BLaER1 treated with 17β-estradiol and CSF1 and Interleukin-3, amounts not matched to agents 10 nM and 100 nM (cell line): ENCODE measurements at regions not wholly inside any gene's neighbourhood (a gene's known extent, or its start where the extent isn't known, plus 50 kb on each side); places are given as distances from the start of the nearest gene placed in this dataset.

ENCODE experiments used
- H3K27ac ChIP-seq, 11 experiments: shearing (Covaris generic); formaldehyde crosslinking; 2 replicates each; pipeline ENCODE4 v1.8.1; 2022
- H3K27me3 ChIP-seq, 11 experiments: shearing (Covaris generic); formaldehyde crosslinking; 2 replicates each; pipeline ENCODE4 v1.8.1; 2022
- H3K36me3 ChIP-seq, 11 experiments: shearing (Covaris generic); formaldehyde crosslinking; 2 replicates each; pipeline ENCODE4 v1.8.1; 2022
- H3K4me1 ChIP-seq, 10 experiments: shearing (Covaris generic); formaldehyde crosslinking; 2 replicates each; pipeline ENCODE4 v1.8.1; 2022
- H3K4me2 ChIP-seq, 11 experiments: shearing (Covaris generic); formaldehyde crosslinking; 2 replicates each; pipeline ENCODE4 v1.8.1; 2022
- H3K4me3 ChIP-seq, 10 experiments: shearing (Covaris generic); formaldehyde crosslinking; 2 replicates each; pipeline ENCODE4 v1.8.1; 2022
- H3K9ac ChIP-seq, 11 experiments: shearing (Covaris generic); formaldehyde crosslinking; 2 replicates each; pipeline ENCODE4 v1.8.1; 2022
- H3K9me3 ChIP-seq, 11 experiments: shearing (Covaris generic); formaldehyde crosslinking; replicated peaks in 1 of 11; 2 replicates each; pipeline ENCODE4 v1.8.1; 2022
- H4K20me1 ChIP-seq, 11 experiments: shearing (Covaris generic); formaldehyde crosslinking; 2 replicates each; pipeline ENCODE4 v1.8.1; 2022
- Cebpa-rat ChIP-seq, 11 experiments: shearing (Covaris generic); IDR thresholded peaks; 2 replicates each; pipeline ENCODE4 v1.8.1; 2022

DNA sequence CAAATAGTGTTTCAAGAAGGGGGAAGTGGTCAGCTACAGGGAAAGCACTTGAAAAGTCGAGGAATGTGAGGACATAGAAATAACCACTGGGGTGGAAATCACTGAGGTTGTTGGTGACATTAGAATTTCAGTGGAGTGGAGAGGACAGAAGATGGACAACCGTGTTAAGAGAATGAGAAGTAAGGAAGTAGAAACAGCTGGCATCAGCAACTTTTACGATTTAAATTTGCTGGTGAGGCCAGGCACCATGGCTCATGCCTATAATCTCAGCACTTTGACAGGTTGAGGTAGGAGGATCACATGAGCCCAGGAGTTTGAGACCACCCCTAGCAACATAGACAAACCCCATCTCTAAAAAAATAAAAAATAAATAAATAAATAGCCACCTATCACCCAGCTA lies 83.2 kb upstream of the PSMD7 start:
- Histone ChIP-seq H3K9ac (no peak overlapping the region), H3K4me3 (no peak overlapping the region), H3K27ac (no peak overlapping the region), H3K4me1 (peaks cover 0 to 7% (median 0%) of the 10 kb centered on the region in 10 experiments; a peak in 2 of 20 replicates), H3K36me3 (no peaks in the 10 kb centered on the region), H4K20me1 (no peaks in the 10 kb centered on the region), H3K27me3 (no peaks in the 10 kb centered on the region), H3K4me2 (0 out of 22 replicates have a peak overlapping the region, but pooled peaks of 1 of the 11 experiments have one; percentile 13), H3K9me3 (no peaks in the 10 kb centered on the region)
- TF ChIP-seq Cebpa-rat (IDR thresholded peaks at IDR 0.05): no peak

DNA sequence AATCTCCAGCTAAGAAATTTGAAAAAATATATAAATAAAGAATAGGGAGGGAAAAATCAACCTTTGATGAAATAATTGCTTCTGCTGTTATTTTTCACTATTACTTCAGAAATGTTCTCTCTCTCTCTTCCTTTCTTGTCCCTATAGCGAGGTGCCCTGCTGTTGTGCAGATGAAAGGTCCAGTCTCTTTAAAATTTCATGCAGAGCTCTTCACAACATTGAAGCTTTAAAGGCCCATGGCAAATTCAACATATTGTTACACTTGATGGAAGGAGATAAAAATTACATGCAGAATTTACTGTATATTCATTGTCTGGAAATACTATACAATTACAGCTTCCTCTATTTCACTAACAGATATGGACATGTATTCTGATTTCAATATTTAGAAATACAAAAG lies 86.4 kb upstream of the PSMD7 start:
- no peaks in the 10 kb centered on the region for H3K9me3 ChIP-seq
- no peak overlapping the region for H3K9ac ChIP-seq
- peaks cover 0 to 17% (median 0%) of the 10 kb centered on the region in 10 experiments; a peak in 2 of 20 replicates for H3K4me1 ChIP-seq
- no peaks in the 10 kb centered on the region for H3K36me3 ChIP-seq
- no peak overlapping the region for H3K4me2 ChIP-seq
- H3K4me3 ChIP-seq: no peak overlapping the region
- TF ChIP-seq Cebpa-rat (IDR thresholded peaks at IDR 0.05): no peak
- no peaks in the 10 kb centered on the region for H4K20me1 ChIP-seq
- H3K27ac ChIP-seq: no peak overlapping the region
- no peaks in the 10 kb centered on the region for H3K27me3 ChIP-seq

DNA sequence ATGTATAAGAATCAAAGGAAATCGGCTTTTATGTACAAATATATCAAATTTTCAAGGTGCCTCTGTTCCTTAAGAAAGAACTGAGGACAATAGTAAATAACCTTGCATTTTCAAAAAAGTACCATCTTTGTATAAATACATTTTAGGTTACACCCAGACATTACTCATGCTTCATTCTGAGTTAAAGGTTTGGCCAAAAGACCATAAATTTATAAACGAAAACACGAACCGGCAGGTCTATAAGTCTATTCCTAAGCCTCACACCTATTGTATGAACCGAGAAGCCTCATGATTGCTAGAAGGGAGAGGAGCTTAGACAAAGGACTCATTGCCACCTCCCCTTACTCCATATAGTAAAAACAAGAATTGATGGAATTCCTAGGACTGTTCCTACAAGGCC lies 94.6 kb upstream of the PSMD7 start:
- H3K36me3 ChIP-seq: no peaks in the 10 kb centered on the region
- H3K9me3 ChIP-seq: 0 out of 22 replicates have a peak, but pooled peaks cover 0 to 7% (median 0%) of the 10 kb centered on the region in 11 experiments
- no peaks in the 10 kb centered on the region for H4K20me1 ChIP-seq
- H3K9ac ChIP-seq: no peak overlapping the region
- H3K4me1 ChIP-seq: no peaks in the 10 kb centered on the region
- H3K4me3 ChIP-seq: no peak overlapping the region
- H3K27me3 ChIP-seq: no peaks in the 10 kb centered on the region
- H3K4me2 ChIP-seq: no peak overlapping the region
- no peak for TF ChIP-seq Cebpa-rat (IDR thresholded peaks at IDR 0.05)
- H3K27ac ChIP-seq: no peak overlapping the region

DNA sequence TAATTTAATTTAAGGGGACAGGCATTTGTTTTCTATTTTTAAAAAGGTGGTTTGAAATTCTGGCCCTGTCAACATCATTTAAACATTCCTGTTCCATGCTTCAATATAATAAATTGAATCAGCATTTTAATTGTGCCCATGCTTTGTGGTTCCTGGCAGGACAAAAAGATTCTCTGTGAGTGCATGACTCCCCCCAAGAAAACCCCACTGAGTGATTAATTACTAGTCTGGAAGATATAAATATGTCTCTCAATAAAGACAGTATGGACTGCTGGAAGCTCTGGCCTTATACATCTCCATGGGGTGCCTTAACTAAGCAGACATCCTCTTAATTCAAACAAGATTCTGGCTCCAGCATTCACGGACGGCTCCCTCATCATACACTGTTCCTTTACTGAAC lies 95.0 kb upstream of the PSMD7 start:
- H4K20me1 ChIP-seq: no peaks in the 10 kb centered on the region
- H3K9ac ChIP-seq: no peak overlapping the region
- TF ChIP-seq Cebpa-rat (IDR thresholded peaks at IDR 0.05): no peak
- H3K27me3 ChIP-seq: no peaks in the 10 kb centered on the region
- H3K36me3 ChIP-seq: no peaks in the 10 kb centered on the region
- no peaks in the 10 kb centered on the region for H3K4me1 ChIP-seq
- no peak overlapping the region for H3K27ac ChIP-seq
- H3K4me3 ChIP-seq: no peak overlapping the region
- H3K4me2 ChIP-seq: no peak overlapping the region
- H3K9me3 ChIP-seq: 0 out of 22 replicates have a peak, but pooled peaks cover 0 to 7% (median 0%) of the 10 kb centered on the region in 11 experiments

DNA sequence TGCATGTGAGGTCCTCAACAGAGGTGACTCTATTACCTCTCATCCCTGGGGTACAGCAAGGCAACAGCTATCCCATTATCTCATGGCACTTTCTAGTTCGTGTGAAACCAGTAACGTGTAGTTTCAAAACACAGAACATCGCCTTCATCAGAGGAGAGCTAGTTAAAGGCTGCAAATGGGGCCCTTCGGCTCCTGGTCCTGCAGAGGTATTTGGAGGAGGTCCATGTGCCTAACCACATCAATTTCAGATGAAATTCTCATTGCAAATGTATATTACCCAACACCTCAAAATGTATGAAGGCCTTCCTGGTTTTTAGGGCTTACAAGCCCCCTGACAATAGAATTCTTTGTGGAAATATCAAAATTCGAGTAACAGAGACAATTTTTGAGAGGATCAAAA lies 95.7 kb upstream of the PSMD7 start:
- no peaks in the 10 kb centered on the region for H4K20me1 ChIP-seq
- 0 out of 22 replicates have a peak, but pooled peaks cover 0 to 7% (median 0%) of the 10 kb centered on the region in 11 experiments for H3K9me3 ChIP-seq
- no peaks in the 10 kb centered on the region for H3K27me3 ChIP-seq
- H3K4me3 ChIP-seq: no peak overlapping the region
- H3K4me2 ChIP-seq: no peak overlapping the region
- H3K9ac ChIP-seq: no peak overlapping the region
- H3K36me3 ChIP-seq: no peaks in the 10 kb centered on the region
- no peak overlapping the region for H3K27ac ChIP-seq
- H3K4me1 ChIP-seq: no peaks in the 10 kb centered on the region
- TF ChIP-seq Cebpa-rat (IDR thresholded peaks at IDR 0.05): no peak

DNA sequence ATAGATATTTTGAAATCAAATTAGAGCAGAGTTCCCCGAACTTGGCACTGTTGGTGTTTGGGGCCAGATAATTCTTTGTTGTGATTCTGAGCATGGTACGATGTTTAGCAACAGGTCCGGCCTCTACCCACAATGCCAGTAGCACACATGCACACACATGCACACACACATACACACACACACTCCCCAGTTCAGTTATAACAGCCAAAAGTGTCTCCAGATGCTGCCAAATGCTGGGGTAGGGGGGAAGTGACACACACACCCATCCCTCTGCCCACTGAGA lies 96.8 kb upstream of the PSMD7 start:
- H3K27me3 ChIP-seq: no peaks in the 10 kb centered on the region
- H4K20me1 ChIP-seq: no peaks in the 10 kb centered on the region
- TF ChIP-seq Cebpa-rat (IDR thresholded peaks at IDR 0.05): no peak
- no peak overlapping the region for H3K4me3 ChIP-seq
- no peak overlapping the region for H3K4me2 ChIP-seq
- H3K4me1 ChIP-seq: no peaks in the 10 kb centered on the region
- H3K27ac ChIP-seq: no peak overlapping the region
- no peak overlapping the region for H3K9ac ChIP-seq
- no peaks in the 10 kb centered on the region for H3K36me3 ChIP-seq
- 0 out of 22 replicates have a peak, but pooled peaks cover 0 to 7% (median 0%) of the 10 kb centered on the region in 11 experiments for H3K9me3 ChIP-seq

DNA sequence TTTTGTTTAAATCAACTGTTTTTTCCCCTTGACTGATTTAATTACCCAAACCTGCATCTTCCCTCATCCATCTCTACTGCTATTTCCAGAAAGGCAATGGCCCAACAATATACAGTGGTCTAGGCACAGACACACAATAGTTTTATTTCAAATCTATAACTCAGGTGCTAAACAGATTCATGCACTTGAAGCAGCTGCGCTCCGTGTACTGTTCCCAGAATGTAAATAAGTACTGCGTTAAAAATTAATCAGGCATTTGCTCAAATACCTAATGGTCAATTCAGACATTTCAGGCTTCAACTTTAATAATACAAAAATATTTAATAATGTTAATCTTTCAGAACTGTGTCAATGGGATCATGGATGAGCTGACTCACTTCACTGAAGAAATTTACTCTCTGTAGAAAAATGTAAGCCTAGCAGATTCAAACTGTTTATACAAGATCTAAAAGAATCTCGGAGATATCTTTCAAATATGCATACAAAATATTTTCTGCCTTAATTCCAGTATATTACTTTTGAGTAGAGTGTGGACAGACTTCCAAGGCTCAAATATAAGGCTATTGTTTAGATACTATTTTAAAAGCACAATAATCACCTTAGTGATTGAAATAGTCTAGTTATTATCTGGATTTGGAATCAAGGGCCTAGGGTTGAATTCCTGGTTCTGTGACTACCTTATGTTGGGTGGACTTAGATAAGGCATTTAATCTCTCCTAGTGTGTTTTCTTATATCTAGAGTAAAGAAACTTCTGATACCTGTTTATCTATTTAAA lies 97.4 kb upstream of the PSMD7 start:
- H3K9me3 ChIP-seq: 0 out of 22 replicates have a peak, but pooled peaks cover 0 to 7% (median 0%) of the 10 kb centered on the region in 11 experiments
- TF ChIP-seq Cebpa-rat (IDR thresholded peaks at IDR 0.05): no peak
- no peaks in the 10 kb centered on the region for H3K27me3 ChIP-seq
- H4K20me1 ChIP-seq: no peaks in the 10 kb centered on the region
- no peaks in the 10 kb centered on the region for H3K4me1 ChIP-seq
- no peak overlapping the region for H3K27ac ChIP-seq
- no peak overlapping the region for H3K4me3 ChIP-seq
- H3K4me2 ChIP-seq: no peak overlapping the region
- no peak overlapping the region for H3K9ac ChIP-seq
- no peaks in the 10 kb centered on the region for H3K36me3 ChIP-seq

DNA sequence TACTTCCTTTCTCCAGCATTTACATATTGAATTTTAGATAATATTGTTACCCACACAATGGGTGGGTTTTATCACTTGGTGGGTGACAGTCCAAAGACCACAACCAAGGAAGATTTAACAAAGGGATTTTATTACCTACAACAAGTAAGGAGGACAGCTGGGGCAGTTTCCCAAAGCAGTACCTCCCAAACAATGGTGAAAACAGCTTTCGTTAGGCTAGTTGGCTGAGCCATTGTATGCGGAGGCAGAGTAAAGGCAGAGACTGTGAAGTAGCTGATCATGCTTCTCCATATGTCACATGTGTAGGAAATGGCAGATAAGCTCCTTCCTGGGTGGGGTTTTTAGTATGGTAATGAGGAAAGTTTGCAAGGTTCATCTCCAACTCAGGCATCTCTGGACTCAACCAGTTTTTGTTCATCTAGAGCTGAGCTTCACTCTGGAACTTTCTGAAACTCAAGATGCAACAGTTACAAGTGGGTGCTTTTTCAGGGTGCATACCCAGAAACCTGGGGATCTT lies 104.3 kb upstream of the PSMD7 start:
- no peak overlapping the region for H3K4me2 ChIP-seq
- no peaks in the 10 kb centered on the region for H3K36me3 ChIP-seq
- no peaks in the 10 kb centered on the region for H4K20me1 ChIP-seq
- H3K9me3 ChIP-seq: peaks cover 0 to 4% (median 0%) of the 10 kb centered on the region in 11 experiments; a peak in 2 of 22 replicates
- H3K27ac ChIP-seq: no peak overlapping the region
- no peak for TF ChIP-seq Cebpa-rat (IDR thresholded peaks at IDR 0.05)
- H3K4me3 ChIP-seq: no peak overlapping the region
- H3K4me1 ChIP-seq: no peaks in the 10 kb centered on the region
- H3K27me3 ChIP-seq: no peaks in the 10 kb centered on the region
- H3K9ac ChIP-seq: no peak overlapping the region

DNA sequence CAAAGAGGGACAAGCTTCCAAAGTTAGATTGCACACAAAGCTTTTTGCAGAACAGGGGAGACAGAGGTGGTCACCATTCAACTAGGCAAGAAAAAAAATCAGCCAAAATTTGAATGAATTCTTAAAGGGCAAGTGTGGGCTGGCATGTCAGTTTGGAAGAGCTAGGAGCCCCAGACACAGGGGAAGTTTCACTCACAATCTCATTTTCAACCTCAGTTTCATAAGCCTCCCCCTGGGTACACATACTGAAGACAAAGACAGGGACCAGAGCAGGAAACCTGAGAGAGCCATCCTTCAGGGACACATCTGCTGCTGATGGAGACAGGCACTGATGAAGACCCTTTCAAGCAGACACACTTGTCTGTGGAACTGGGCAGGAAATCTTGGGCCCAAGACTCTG lies 106.3 kb upstream of the PSMD7 start:
- H3K36me3 ChIP-seq: no peaks in the 10 kb centered on the region
- H3K27me3 ChIP-seq: no peaks in the 10 kb centered on the region
- no peak overlapping the region for H3K27ac ChIP-seq
- no peaks in the 10 kb centered on the region for H3K4me1 ChIP-seq
- H3K4me2 ChIP-seq: no peak overlapping the region
- no peak overlapping the region for H3K4me3 ChIP-seq
- H3K9me3 ChIP-seq: peaks cover 0 to 4% (median 0%) of the 10 kb centered on the region in 11 experiments; a peak in 2 of 22 replicates
- no peaks in the 10 kb centered on the region for H4K20me1 ChIP-seq
- no peak overlapping the region for H3K9ac ChIP-seq
- TF ChIP-seq Cebpa-rat (IDR thresholded peaks at IDR 0.05): no peak

DNA sequence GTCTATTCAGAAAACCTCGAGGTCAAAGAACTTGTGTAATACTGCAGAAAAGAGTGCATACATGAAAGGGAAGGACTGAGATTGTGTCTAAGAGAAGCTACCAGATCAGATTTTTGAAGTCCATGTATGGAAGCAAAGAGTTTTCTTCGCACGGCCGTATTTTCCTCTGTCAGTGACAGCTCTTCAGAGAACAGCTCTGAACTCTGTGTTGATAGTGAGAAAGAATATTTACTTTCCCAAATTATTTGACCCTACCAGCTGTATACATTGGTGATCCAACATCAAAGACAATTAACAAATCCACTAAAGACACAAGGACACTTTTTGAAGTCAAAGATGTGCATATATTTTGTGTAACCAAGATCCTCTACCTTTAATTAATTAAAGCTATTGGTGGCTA lies 107.8 kb upstream of the PSMD7 start:
- no peak overlapping the region for H3K27ac ChIP-seq
- no peak overlapping the region for H3K4me2 ChIP-seq
- H3K36me3 ChIP-seq: no peaks in the 10 kb centered on the region
- peaks cover 0 to 4% (median 0%) of the 10 kb centered on the region in 11 experiments; a peak in 2 of 22 replicates for H3K9me3 ChIP-seq
- H4K20me1 ChIP-seq: no peaks in the 10 kb centered on the region
- no peaks in the 10 kb centered on the region for H3K27me3 ChIP-seq
- no peaks in the 10 kb centered on the region for H3K4me1 ChIP-seq
- no peak overlapping the region for H3K4me3 ChIP-seq
- TF ChIP-seq Cebpa-rat (IDR thresholded peaks at IDR 0.05): no peak
- no peak overlapping the region for H3K9ac ChIP-seq
